NCI-H146 treated with DMSO at 0.1 percent for 48 hours (cell line): ENCODE measurements at regions not wholly inside any gene's neighbourhood (a gene's known extent, or its start where the extent isn't known, plus 50 kb on each side); places are given as distances from the start of the nearest gene placed in this dataset.

Experiments
- DNase-seq: peaks from one replicate; lab custom pipeline; 2025; ENCODE audit not compliant: unreplicated experiment; lab: John Stamatoyannopoulos, UW

DNA sequence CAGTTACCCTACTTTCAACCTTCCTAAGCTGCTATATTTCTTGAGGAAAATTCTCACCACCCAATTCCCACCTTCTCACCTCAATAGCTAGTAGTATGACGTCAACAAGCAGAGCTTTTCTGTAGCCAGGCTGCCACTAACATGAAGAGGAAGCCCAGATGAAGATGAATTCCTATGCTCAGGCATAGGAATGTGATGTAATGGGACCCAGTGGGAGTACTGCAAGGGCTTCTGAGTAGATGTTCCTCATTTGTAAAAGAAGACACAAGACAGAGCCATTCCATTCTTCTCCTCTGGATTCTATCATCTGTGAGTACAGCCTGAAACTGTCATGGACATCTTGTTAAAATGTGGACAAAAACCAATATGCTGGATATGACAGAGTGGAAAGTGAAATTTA lies 81.6 kb upstream of the KLF3 start:
- DNase-seq, result no peak

GRCh38 chr4:38582889-38583470 lies 81.0 kb upstream of the KLF3 start:
- DNase-seq, result no peak

DNA sequence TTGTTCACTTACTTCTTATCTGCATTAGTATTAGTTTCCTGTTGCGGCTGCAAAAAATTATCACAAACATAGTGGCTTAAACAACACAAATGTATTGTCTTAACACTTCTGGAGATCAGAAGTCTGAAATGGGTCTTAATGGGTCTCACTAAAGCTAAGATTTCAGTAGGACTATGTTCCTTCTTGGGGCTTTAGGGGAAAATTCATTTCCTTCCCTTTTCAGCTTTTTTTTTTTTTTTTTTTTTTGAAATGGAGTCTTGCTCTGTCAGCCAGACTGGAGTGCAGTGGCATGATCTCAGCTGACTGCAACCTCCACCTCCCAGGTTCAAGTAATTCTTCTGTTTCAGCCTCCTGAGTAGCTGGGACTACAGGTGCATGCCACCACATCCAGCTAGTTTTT lies 78.1 kb upstream of the KLF3 start:
- DNase-seq, result no peak

- no peak for DNase-seq
Observed at GRCh38 chr4:38587106-38587505, 76.9 kb upstream of the KLF3 start.

- no peak for DNase-seq
Observed at GRCh38 chr4:38590046-38590445, 74.0 kb upstream of the KLF3 start.

DNA sequence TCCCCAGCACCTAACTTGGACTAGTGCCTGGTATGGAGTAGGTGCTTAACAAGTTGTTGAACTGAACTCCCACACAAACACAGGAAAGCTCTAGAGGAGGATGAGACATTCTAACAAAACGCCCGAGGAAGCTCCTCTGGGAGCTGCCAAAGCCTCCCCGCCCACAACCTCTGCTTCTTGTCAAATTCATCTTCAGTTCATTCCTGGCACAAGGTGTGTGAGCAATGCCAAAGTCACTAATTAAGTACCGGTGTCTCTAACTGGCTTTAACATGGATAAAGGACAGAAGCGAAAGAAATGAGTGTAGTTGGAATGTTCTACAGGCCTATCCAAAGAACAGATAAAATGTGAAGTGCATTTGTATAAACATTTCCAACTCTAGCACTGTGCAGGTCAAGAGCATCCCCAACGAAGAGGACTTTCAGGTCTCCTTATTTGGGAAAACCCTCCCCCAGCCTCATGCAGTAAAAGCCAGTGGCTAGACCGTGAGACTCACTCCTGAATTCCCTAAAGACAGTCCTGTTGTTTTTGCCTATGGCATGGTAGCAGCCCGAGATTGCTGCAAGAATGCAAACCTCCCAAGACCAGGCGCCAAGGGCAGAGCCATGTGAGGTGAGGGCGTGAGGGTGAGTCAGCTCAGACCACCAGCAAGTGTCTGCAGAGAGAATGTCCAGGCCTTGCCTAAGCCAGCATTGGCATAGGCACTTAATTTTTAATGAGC lies 72.2 kb upstream of the KLF3 start:
- DNase-seq, result no peak

- no peak for DNase-seq
Observed at GRCh38 chr4:38598489-38598888, 65.5 kb upstream of the KLF3 start.

GRCh38 chr4:38600575-38600974 lies 63.4 kb upstream of the KLF3 start:
- no peak for DNase-seq

DNA sequence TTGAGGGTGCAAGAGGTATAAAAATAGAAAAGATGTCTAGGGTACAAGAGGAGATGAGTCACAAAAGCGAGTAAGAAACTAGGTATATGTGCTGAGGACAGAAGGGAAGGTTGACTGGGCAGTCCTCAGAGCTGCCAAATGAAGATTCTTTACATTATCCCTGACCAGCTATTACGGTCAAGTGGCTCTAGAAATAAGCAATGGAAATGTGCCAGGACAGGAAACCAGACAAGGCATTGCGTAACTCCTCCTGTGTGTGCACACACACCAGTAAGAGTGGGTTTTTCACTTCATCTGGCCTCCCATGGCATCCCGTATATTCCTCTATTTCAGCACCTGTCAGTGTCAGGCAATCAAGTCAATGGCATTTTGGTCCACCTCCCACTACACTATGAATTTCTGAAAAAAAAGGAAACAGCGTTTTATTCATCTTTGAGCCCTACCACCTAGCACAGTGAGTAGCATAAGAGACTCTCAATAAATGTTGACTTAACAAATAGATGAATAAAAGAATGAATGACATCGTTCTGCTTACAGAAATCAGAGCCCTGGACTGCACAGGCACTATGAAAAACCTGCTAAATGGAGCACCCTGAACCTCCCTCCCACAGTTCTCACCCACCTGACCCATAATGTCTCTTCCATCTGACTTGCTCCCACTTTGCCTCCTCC lies 62.6 kb upstream of the KLF3 start:
- DNase-seq, result no peak

DNA sequence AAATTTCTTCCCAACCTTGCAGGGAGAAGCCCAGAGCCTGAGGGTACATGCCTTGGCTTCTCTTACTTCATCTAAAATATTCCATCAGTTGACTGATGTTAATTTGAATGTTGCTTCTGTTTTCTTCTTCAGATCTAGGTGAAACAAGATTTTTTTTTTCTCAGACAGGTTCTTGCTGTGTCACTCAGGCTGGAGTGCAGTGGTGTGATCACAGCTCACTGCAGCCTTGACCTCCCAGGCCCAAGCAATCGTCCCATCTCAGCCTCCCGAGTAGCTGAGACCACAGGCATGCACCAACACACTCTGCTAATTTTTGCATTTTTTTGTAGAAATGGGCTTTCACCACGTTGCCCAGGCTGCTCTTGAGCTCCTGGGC lies 62.1 kb upstream of the KLF3 start:
- no peak for DNase-seq

- no peak for DNase-seq
Observed at GRCh38 chr4:38603652-38604051, 60.3 kb upstream of the KLF3 start.

DNA sequence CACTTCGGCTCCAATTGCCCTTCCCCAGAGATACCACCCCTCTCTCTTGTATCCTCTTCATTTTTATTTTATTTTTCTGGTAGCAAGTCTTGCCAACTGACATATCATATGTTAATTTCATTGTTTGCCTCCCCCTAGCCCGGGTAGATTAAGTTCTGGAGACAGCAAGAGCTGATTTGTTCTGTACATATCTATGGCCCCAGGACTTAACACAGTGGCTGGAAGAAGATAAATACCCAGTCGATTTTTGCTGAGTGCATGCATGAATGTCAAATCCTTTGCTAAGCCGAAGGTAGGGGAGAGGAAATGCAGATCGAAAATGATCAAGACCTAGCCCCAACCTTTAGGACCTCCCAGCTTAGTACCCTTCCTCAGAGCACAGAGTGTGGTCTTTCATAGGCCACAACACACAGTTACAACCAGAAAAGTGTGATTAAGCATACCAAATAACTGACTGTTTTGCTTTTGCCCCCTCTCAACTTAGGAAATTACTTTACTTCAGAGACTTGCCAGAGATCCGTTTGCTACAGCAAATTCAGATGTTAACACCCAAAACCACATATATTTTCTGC lies 58.7 kb upstream of the KLF3 start:
- DNase-seq, result no peak

DNA sequence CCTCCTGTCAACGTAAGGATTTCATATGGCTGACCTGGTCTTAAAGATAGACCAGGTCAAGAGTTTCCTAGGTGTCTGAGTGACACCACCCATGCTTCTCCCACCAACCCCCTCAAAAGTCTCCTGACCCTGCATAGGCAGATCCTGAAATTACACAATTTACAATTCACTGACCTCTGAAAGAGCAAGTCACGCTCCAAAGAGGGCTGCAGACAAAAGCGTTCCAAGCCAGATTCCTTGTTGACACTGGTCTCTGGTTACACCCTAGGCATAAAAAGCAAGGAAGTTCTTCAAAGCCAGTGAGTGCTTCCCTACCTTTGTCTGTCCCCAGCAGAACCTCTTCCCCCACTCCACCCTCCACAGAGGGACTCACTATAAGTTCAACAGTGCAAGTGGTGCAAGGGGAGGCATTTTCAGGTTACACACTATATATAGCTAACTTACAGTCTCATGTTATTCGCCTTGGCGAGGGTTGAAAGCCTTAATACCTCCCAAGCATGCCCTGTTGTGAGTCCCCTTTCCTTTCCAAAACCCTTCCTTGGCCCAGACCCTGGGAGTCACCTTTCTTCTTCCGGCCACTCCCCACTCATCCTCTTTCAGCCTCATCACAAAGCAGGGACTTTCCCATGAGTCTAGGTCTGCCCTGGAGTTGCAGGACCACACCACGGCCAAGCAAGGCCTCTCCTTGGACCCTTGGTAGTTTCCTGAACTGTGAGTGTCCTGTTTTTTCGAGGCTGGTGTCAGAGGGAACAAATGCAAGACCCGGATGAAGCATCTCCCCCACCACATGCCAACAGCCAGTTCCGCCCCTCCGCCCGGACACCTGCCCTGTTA lies 58.0 kb upstream of the KLF3 start:
- DNase-seq, result no peak

- DNase-seq, result no peak
Observed at GRCh38 chr4:38606587-38606905, 57.5 kb upstream of the KLF3 start.

DNA sequence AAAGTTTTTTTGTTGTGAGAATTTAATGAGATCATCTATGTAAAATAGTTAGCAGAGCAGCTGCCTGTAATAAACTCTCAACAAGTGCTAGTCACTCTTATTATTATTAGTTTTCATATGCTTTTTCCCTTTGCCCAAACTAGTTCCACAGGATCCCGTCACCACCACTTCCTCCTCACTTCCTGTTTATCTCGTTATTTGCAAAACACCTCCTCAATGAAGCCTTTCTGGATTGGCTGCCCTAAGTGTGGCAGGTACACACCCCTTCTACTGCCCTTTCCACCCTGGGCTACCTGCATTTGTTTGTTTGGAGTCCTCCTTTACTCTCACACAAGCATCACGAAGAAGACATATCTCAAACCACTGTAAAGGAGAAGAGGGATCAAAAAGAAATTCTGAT lies 54.4 kb upstream of the KLF3 start:
- DNase-seq, result no peak

- no peak for DNase-seq
Observed at GRCh38 chr4:38610521-38610920, 53.5 kb upstream of the KLF3 start.

DNA sequence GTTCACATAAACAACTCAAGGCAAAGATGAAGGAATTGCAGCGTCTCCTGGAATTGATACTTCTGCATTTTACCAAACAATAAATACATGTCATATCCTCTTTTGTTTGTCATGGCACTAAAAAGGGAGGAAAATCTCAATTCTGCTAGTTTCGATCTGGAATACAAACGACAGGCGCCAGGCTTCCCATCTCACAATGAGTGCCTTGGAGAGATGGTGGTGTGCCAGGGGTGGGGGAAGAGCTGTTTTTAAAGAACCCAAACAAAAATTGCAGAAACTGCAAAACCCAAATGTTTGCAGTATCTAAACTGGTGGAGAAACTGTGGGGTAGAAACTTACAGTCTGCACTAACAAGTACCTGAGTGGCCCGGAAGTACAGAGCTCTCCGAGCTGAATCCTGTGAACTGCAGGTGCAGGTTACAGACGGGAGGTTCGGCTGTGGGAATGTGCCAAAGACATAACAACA lies 53.0 kb upstream of the KLF3 start:
- no peak for DNase-seq

- no peak for DNase-seq
Observed at GRCh38 chr4:38611676-38612075, 52.3 kb upstream of the KLF3 start.

GRCh38 chr4:38612646-38613414 lies 51.2 kb upstream of the KLF3 start:
- DNase-seq, result no peak
